ENCODE measurements at regions not wholly inside any gene's neighbourhood (a gene's known extent, or its start where the extent isn't known, plus 50 kb on each side); places are given as distances from the start of the nearest gene placed in this dataset.

DNA sequence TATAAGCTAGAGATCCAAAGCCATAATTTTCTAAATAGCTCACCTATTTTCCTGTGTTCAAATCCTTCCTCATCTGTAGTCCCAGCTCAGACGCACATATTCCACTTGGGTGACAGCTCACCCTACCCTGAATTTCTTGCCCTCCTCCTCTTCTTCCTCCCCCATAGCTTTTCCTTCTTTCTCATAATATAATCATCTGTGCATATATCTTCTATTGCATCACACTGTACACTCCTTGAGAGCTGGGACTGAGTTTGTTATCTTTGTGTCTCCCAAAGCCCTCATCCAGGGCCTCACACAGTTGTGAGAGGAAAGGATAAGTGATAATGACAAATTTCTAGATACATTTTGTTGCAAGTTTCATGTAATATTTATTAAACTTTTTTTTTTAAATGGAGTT, 55.9 kb upstream of the RTN4 start:
- Histone ChIP-seq H3K4me2 (ENCODE audit: low read length) (no peak overlapping the region), H3K9me2 (replicated peaks; ENCODE audit: control insufficient read depth, low read length) (no peaks in the 10 kb centered on the region), H3K27me3 (ENCODE audit: control insufficient read depth, low read length) (no peaks in the 10 kb centered on the region), H3K79me2 (ENCODE audit: control insufficient read depth, low read length) (no peaks in the 10 kb centered on the region), H3K4me3 (ENCODE audit: low read length) (no peak overlapping the region), H3F3A (ENCODE audit: control insufficient read depth, insufficient read depth) (0 out of 2 replicates have a peak, but pooled peaks cover 3% of the 10 kb centered on the region), H3K9me3 (ENCODE audit: control insufficient read depth, insufficient read depth, low read length) (no peaks in the 10 kb centered on the region), H4K20me1 (ENCODE audit: control insufficient read depth, insufficient read depth, low read depth, low read length) (no peaks in the 10 kb centered on the region), H3K4me1 (ENCODE audit: control insufficient read depth, low read length) (peaks cover 26% of the 10 kb centered on the region), H3K27ac (ENCODE audit: low read depth, low read length) (no peak overlapping the region), H3K36me3 (ENCODE audit: control insufficient read depth, low read length) (no peaks in the 10 kb centered on the region)
- TF ChIP-seq, protein P1, sequence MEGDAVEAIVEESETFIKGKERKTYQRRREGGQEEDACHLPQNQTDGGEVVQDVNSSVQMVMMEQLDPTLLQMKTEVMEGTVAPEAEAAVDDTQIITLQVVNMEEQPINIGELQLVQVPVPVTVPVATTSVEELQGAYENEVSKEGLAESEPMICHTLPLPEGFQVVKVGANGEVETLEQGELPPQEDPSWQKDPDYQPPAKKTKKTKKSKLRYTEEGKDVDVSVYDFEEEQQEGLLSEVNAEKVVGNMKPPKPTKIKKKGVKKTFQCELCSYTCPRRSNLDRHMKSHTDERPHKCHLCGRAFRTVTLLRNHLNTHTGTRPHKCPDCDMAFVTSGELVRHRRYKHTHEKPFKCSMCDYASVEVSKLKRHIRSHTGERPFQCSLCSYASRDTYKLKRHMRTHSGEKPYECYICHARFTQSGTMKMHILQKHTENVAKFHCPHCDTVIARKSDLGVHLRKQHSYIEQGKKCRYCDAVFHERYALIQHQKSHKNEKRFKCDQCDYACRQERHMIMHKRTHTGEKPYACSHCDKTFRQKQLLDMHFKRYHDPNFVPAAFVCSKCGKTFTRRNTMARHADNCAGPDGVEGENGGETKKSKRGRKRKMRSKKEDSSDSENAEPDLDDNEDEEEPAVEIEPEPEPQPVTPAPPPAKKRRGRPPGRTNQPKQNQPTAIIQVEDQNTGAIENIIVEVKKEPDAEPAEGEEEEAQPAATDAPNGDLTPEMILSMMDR (IDR thresholded peaks at IDR 0.05; ENCODE audit: low read depth, low read length, poor library complexity, severe bottlenecking), result no peak
- TF ChIP-seq EZH2phosphoT487 (IDR thresholded peaks at IDR 0.05; ENCODE audit: borderline replicate concordance, low read length), result no peak

DNA sequence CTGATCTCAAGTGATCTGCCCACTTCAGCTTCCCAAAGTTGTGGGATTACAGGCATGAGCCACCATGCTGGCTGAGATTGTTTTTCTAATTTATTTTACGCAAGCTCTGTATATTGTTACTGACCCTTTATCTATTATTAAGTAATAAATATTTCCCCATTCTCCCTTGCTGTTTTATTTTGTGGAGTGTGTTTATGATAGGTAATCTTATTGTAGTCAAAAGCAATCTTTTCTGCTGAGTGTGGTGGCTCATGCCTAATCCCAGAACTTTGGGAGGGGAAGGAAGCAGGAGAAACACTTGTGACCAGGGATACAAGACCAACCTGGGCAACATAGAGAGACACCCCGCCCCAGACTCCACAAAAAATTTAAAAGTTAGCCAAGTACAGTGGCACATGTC, 55.2 kb upstream of the RTN4 start:
- Histone ChIP-seq H3K36me3 (ENCODE audit: control insufficient read depth, low read length) (no peaks in the 10 kb centered on the region), H3K4me1 (ENCODE audit: control insufficient read depth, low read length) (peaks cover 29% of the 10 kb centered on the region), H3K4me3 (ENCODE audit: low read length) (no peak overlapping the region), H3F3A (ENCODE audit: control insufficient read depth, insufficient read depth) (0 out of 2 replicates have a peak, but pooled peaks cover 3% of the 10 kb centered on the region), H3K27me3 (ENCODE audit: control insufficient read depth, low read length) (no peaks in the 10 kb centered on the region), H3K79me2 (ENCODE audit: control insufficient read depth, low read length) (no peaks in the 10 kb centered on the region), H4K20me1 (ENCODE audit: control insufficient read depth, insufficient read depth, low read depth, low read length) (no peaks in the 10 kb centered on the region), H3K27ac (ENCODE audit: low read depth, low read length) (no peak overlapping the region), H3K9me2 (replicated peaks; ENCODE audit: control insufficient read depth, low read length) (no peaks in the 10 kb centered on the region), H3K4me2 (ENCODE audit: low read length) (no peak overlapping the region), H3K9me3 (ENCODE audit: control insufficient read depth, insufficient read depth, low read length) (no peaks in the 10 kb centered on the region)
- TF ChIP-seq EZH2phosphoT487 (IDR thresholded peaks at IDR 0.05; ENCODE audit: borderline replicate concordance, low read length), result no peak
- TF ChIP-seq, protein P1 (IDR thresholded peaks at IDR 0.05; ENCODE audit: low read depth, low read length, poor library complexity, severe bottlenecking), result no peak

DNA sequence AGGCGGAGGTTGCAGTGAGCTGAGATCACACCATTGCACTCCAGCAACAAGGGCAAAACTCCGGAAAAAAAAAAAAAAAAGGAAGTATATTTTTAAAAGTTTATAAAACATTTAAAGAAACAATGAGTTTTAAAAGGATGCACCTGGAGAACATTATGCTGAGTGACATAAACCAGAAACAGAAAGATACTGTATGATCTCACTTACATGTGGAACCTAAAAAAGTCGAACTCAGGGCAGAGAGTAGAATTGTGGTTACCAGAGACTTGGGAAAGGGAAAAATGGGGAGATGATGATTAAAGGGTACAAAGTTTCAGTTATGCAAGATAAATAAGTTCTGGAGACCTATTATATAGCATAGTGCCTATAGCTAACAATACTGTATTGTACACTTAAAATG, 52.8 kb upstream of the RTN4 start:
- Histone ChIP-seq H3F3A (ENCODE audit: control insufficient read depth, insufficient read depth) (no peaks in the 10 kb centered on the region), H4K20me1 (ENCODE audit: control insufficient read depth, insufficient read depth, low read depth, low read length) (no peaks in the 10 kb centered on the region), H3K27ac (ENCODE audit: low read depth, low read length) (no peak overlapping the region), H3K4me1 (ENCODE audit: control insufficient read depth, low read length) (peaks cover 41% of the 10 kb centered on the region), H3K36me3 (ENCODE audit: control insufficient read depth, low read length) (no peaks in the 10 kb centered on the region), H3K79me2 (ENCODE audit: control insufficient read depth, low read length) (no peaks in the 10 kb centered on the region), H3K4me3 (ENCODE audit: low read length) (no peak overlapping the region), H3K4me2 (ENCODE audit: low read length) (peak overlapping the region; percentile 20), H3K27me3 (ENCODE audit: control insufficient read depth, low read length) (no peaks in the 10 kb centered on the region), H3K9me2 (replicated peaks; ENCODE audit: control insufficient read depth, low read length) (no peaks in the 10 kb centered on the region), H3K9me3 (ENCODE audit: control insufficient read depth, insufficient read depth, low read length) (no peaks in the 10 kb centered on the region)
- TF ChIP-seq EZH2phosphoT487 (IDR thresholded peaks at IDR 0.05; ENCODE audit: borderline replicate concordance, low read length), result no peak
- TF ChIP-seq, protein P1 (IDR thresholded peaks at IDR 0.05; ENCODE audit: low read depth, low read length, poor library complexity, severe bottlenecking), result no peak
